Body of pancreas (tissue), 4 donors: ENCODE measurements at regions not wholly inside any gene's neighbourhood (a gene's known extent, or its start where the extent isn't known, plus 50 kb on each side); places are given as distances from the start of the nearest gene placed in this dataset.
A peak's percentile ranks its signal among the peaks of the same experiment; 100 is the strongest.

Experiments used
- ATAC-seq: fragments of 150-250 bp; one replicate; pipeline ENCODE4 v1.9.1; 2016
- DNase-seq, 4 donors: peaks; one replicate each; pipeline ENCODE4 v3.0.0-alpha.2; 2019
- H3K27ac ChIP-seq, 4 donors: fragments of 200-600 bp; sonication (generic); 1 replicate in 3 of 4; 2 replicates in 1 of 4; pipeline versions ENCODE4 v1.5.1 to v1.6.1; 2016 to 2019; ENCODE audit warnings: mild to moderate bottlenecking in 1 of 4, mixed read lengths in 1 of 4, moderate library complexity in 1 of 4
- H3K27me3 ChIP-seq, 2 donors: fragments of 200-600 bp; sonication (generic); one replicate each; pipeline ENCODE4 v1.6.0; 2016; ENCODE audit warnings: mild to moderate bottlenecking in 1 of 2
- H3K36me3 ChIP-seq, 2 donors: fragments of 200-600 bp; sonication (generic); replicated peaks in 1 of 2; 2 replicates each; pipeline ENCODE4 v1.5.1; 2016; ENCODE audit warnings: low read depth in 2 of 2; ENCODE audit not compliant: insufficient read depth in 1 of 2
- H3K4me1 ChIP-seq: fragments of 200-600 bp; sonication (generic); one replicate; pipeline ENCODE4 v1.6.0; 2016
- H3K4me3 ChIP-seq, 2 donors: fragments of 200-600 bp; sonication (generic); 1 replicate in 1 of 2; 2 replicates in 1 of 2; pipeline ENCODE4 v1.5.1; 2016 to 2019
- H3K9me3 ChIP-seq, 3 donors: fragments of 200-600 bp; sonication (generic); 1 replicate in 2 of 3; 2 replicates in 1 of 3; pipeline ENCODE4 v1.5.1; 2016
- CTCF ChIP-seq, 7 experiments: fragments of 450-650 bp in 4 of 7; fragments of 200-600 bp in 3 of 7; sonication (generic) in 3 of 7; IDR thresholded peaks; one replicate each; pipeline ENCODE4 v1.5.1; 2016 to 2019; ENCODE audit warnings: antibody characterized with exemption in 7 of 7
- POLR2A ChIP-seq, 3 donors: fragments of 450-650 bp; IDR thresholded peaks; one replicate each; pipeline ENCODE4 v1.6.1; 2016; ENCODE audit warnings: antibody characterized with exemption in 3 of 3, mild to moderate bottlenecking in 2 of 3
- WGBS, 2 donors: methylation state at CpG; one replicate each; pipeline ENCODE4 v1.1.5; 2017; 5-methylcytosine and 5-hydroxymethylcytosine counted together
- intact Hi-C: fragments of 100-400 bp; cut with DNase I; formaldehyde crosslinking; loops from one replicate; pipeline ENCODE4 v1.15.1; 2023

GRCh38 chr3:6097021-6097420, 763.9 kb upstream of the GRM7 start:
- Histone ChIP-seq H3K27me3 (no peaks in the 10 kb centered on the region), H3K4me1 (no peaks in the 10 kb centered on the region), H3K4me3 (no peak overlapping the region), H3K9me3 (no peaks in the 10 kb centered on the region), H3K36me3 (no peaks in the 10 kb centered on the region), H3K27ac (no peak overlapping the region)
- TF ChIP-seq POLR2A (IDR thresholded peaks at IDR 0.05): no peak
- no peak for TF ChIP-seq CTCF (IDR thresholded peaks at IDR 0.05)
- intact Hi-C loops: no loop called here
- no peak for DNase-seq
- no peak for ATAC-seq
- WGBS, 2 donors: 75 to 85% methylated on average over 2 of the region's 2 CpGs

- TF ChIP-seq CTCF (IDR thresholded peaks at IDR 0.05) (no peak), POLR2A (IDR thresholded peaks at IDR 0.05) (no peak)
- no peak overlapping the region for H3K27ac ChIP-seq
- WGBS, 2 donors: 64 to 70% methylated on average over 2 of the region's 2 CpGs
- no peaks in the 10 kb centered on the region for H3K9me3 ChIP-seq
- H3K27me3 ChIP-seq: no peaks in the 10 kb centered on the region
- H3K4me1 ChIP-seq: no peaks in the 10 kb centered on the region
- intact Hi-C loops: no loop called here
- no peak overlapping the region for H3K4me3 ChIP-seq
- ATAC-seq (no peak), DNase-seq (no peak)
- H3K36me3 ChIP-seq: no peaks in the 10 kb centered on the region
Observed at GRCh38 chr3:6097556-6097955, 763.4 kb upstream of the GRM7 start.

- TF ChIP-seq POLR2A (IDR thresholded peaks at IDR 0.05) (no peak), CTCF (IDR thresholded peaks at IDR 0.05) (no peak)
- WGBS, 2 donors: 78 to 84% methylated on average over 3 of the region's 3 CpGs
- Histone ChIP-seq H3K36me3 (no peaks in the 10 kb centered on the region), H3K27ac (no peak overlapping the region), H3K27me3 (no peaks in the 10 kb centered on the region), H3K4me1 (no peaks in the 10 kb centered on the region), H3K9me3 (no peaks in the 10 kb centered on the region), H3K4me3 (no peak overlapping the region)
- DNase-seq (no peak), ATAC-seq (no peak)
- intact Hi-C loops: no loop called here
Observed at GRCh38 chr3:6098516-6099157, 762.3 kb upstream of the GRM7 start.

- whole genome bisulfite sequencing, 2 donors: 80 to 84% methylated on average over 5 of the region's 5 CpGs
- TF ChIP-seq POLR2A (IDR thresholded peaks at IDR 0.05) (no peak), CTCF (IDR thresholded peaks at IDR 0.05) (no peak)
- peak in 2 of 4 donors; percentile 7 to 9 for DNase-seq
Observed at GRCh38 chr3:6099458-6100075, 761.3 kb upstream of the GRM7 start.

GRCh38 chr3:6105187-6105586, 755.7 kb upstream of the GRM7 start:
- Histone ChIP-seq H3K36me3 (no peaks in the 10 kb centered on the region), H3K27ac (no peak overlapping the region), H3K4me1 (no peaks in the 10 kb centered on the region), H3K9me3 (no peaks in the 10 kb centered on the region), H3K27me3 (no peaks in the 10 kb centered on the region), H3K4me3 (no peak overlapping the region)
- DNase-seq (no peak), ATAC-seq (no peak)
- no peak for TF ChIP-seq CTCF (IDR thresholded peaks at IDR 0.05)
- no peak for TF ChIP-seq POLR2A (IDR thresholded peaks at IDR 0.05)
- intact Hi-C loops: no loop called here

More at GRCh38 chr3:6099458-6100075, 761.3 kb upstream of the GRM7 start:
- Histone ChIP-seq H3K4me3 (no peak overlapping the region), H3K4me1 (no peaks in the 10 kb centered on the region), H3K36me3 (no peaks in the 10 kb centered on the region), H3K27ac (no peak overlapping the region), H3K9me3 (no peaks in the 10 kb centered on the region), H3K27me3 (no peaks in the 10 kb centered on the region)
- ATAC-seq: peak; percentile 33
- intact Hi-C loops: no loop called here
